H1 (cell line): ENCODE measurements at regions not wholly inside any gene's neighbourhood (a gene's known extent, or its start where the extent isn't known, plus 50 kb on each side); places are given as distances from the start of the nearest gene placed in this dataset.

Experiments used
- CTCF ChIA-PET: fragments of 300-600 bp; sonication (Branson Sonifier 250); formaldehyde crosslinking; loops from one replicate; lab custom pipeline; 2021; ENCODE audit not compliant: partially characterized antibody; lab: Charles Lee
- POLR2A ChIA-PET: fragments of 300-600 bp; sonication (Branson Sonifier 250); formaldehyde crosslinking; loops from one replicate; lab custom pipeline; 2021; ENCODE audit warnings: inconsistent platforms; ENCODE audit not compliant: partially characterized antibody; lab: Charles Lee
- DNase-seq, 2 experiments: peaks; one replicate each; pipeline versions ENCODE4 v3.0.0 to v3.0.0-alpha.2; 2010 to 2022; ENCODE audit warnings: low spot score in 2 of 2, low read depth in 1 of 2, mixed read lengths in 1 of 2
- FAIRE-seq: peaks from 2 replicates; lab custom pipeline; 2011; peaks lifted over from hg19 to GRCh38; lab: Jason Lieb, UNC
- H2AFZ ChIP-seq: 2 replicates; pipeline ENCODE4 v1.8.1; 2012; ENCODE audit warnings: low read length, inconsistent platforms
- H2AK5ac ChIP-seq: 2 replicates; pipeline ENCODE4 v1.6.1; 2013; ENCODE audit warnings: low read depth, low read length
- H2BK120ac ChIP-seq: replicated peaks from 2 replicates; pipeline ENCODE3; 2013; ENCODE audit warnings: low read depth, low read length, inconsistent platforms
- H2BK12ac ChIP-seq: 2 replicates; pipeline ENCODE4 v1.6.1; 2013; ENCODE audit warnings: low read depth, low read length
- H2BK15ac ChIP-seq: 2 replicates; pipeline ENCODE4 v1.6.1; 2013; ENCODE audit warnings: low read length
- H2BK20ac ChIP-seq: 2 replicates; pipeline ENCODE4 v1.6.1; 2013; ENCODE audit warnings: low read length
- H2BK5ac ChIP-seq: 2 replicates; pipeline ENCODE4 v1.6.1; 2013; ENCODE audit warnings: low read depth, low read length
- H3K14ac ChIP-seq: 2 replicates; pipeline ENCODE4 v1.6.1; 2013; ENCODE audit warnings: inconsistent platforms; ENCODE audit not compliant: insufficient read length
- H3K18ac ChIP-seq: 2 replicates; pipeline ENCODE4 v1.6.1; 2013; ENCODE audit warnings: low read length; ENCODE audit errors: extremely low read depth
- H3K23ac ChIP-seq: 2 replicates; pipeline ENCODE4 v1.6.1; 2013; ENCODE audit warnings: inconsistent platforms; ENCODE audit not compliant: insufficient read length
- H3K23me2 ChIP-seq: 2 replicates; pipeline ENCODE4 v1.6.1; 2013; ENCODE audit warnings: low read depth, low read length
- H3K27ac ChIP-seq: 2 replicates; pipeline ENCODE4 v1.6.1; 2011; ENCODE audit warnings: low read depth, low read length, inconsistent platforms
- H3K27me3 ChIP-seq, 4 experiments: replicated peaks in 1 of 4; 1 replicate in 1 of 4; 2 replicates in 3 of 4; pipeline versions ENCODE4 v1.6.1 to v1.8.1; 2011 to 2013; ENCODE audit warnings: low read length in 3 of 4, mild to moderate bottlenecking in 3 of 4, inconsistent platforms in 2 of 4, mixed read lengths in 2 of 4, moderate library complexity in 1 of 4; ENCODE audit not compliant: control insufficient read depth in 3 of 4, insufficient read depth in 3 of 4; ENCODE audit errors: extremely low read depth in 1 of 4
- H3K36me3 ChIP-seq, 4 experiments: 2 replicates each; pipeline versions ENCODE4 v1.6.1 to v1.8.1; 2011 to 2013; ENCODE audit warnings: mild to moderate bottlenecking in 4 of 4, low read length in 3 of 4, moderate library complexity in 2 of 4, control low read depth in 1 of 4, inconsistent platforms in 1 of 4; ENCODE audit not compliant: insufficient read depth in 4 of 4, control insufficient read depth in 2 of 4
- H3K4ac ChIP-seq: replicated peaks from 2 replicates; pipeline ENCODE3; 2013; ENCODE audit warnings: low read length, low read depth, mixed read lengths, inconsistent platforms; ENCODE audit not compliant: insufficient read length
- H3K4me1 ChIP-seq, 4 experiments: replicated peaks in 1 of 4; 1 replicate in 1 of 4; 2 replicates in 3 of 4; pipeline versions ENCODE4 v1.6.1 to v1.8.1; 2011 to 2013; ENCODE audit warnings: low read length in 3 of 4, inconsistent platforms in 2 of 4, mixed read lengths in 1 of 4; ENCODE audit not compliant: insufficient read depth in 4 of 4, control insufficient read depth in 3 of 4
- H3K4me2 ChIP-seq, 2 experiments: 2 replicates each; pipeline versions ENCODE4 v1.6.1 to v1.8.1; 2011 to 2013; ENCODE audit warnings: low read depth in 2 of 2, low read length in 2 of 2, control low read depth in 1 of 2, inconsistent platforms in 1 of 2, mild to moderate bottlenecking in 1 of 2; ENCODE audit not compliant: insufficient read depth in 1 of 2
- H3K4me3 ChIP-seq, 4 experiments: fragments of 200-600, 300-600 bp in 1 of 4; sonication (generic), shearing (Covaris generic), sonication (Bioruptor Twin) in 1 of 4; 2 replicates each; pipeline versions ENCODE4 v1.5.1 to v1.8.1; 2011 to 2016; ENCODE audit warnings: low read length in 4 of 4, low read depth in 3 of 4, control low read depth in 2 of 4, inconsistent platforms in 2 of 4, mild to moderate bottlenecking in 2 of 4, mixed read lengths in 1 of 4, moderate library complexity in 1 of 4; ENCODE audit not compliant: insufficient read depth in 2 of 4; ENCODE audit errors: extremely low read depth in 1 of 4
- H3K56ac ChIP-seq: replicated peaks from 2 replicates; pipeline ENCODE3; 2013; ENCODE audit warnings: low read depth, mild to moderate bottlenecking, mixed read lengths, low read length, inconsistent platforms; ENCODE audit not compliant: insufficient read length
- H3K79me1 ChIP-seq: 2 replicates; pipeline ENCODE4 v1.6.1; 2013; ENCODE audit warnings: low read depth, low read length, control low read depth
- H3K79me2 ChIP-seq, 2 experiments: 2 replicates each; pipeline versions ENCODE4 v1.6.1 to v1.8.1; 2012 to 2013; ENCODE audit warnings: low read length in 2 of 2, mild to moderate bottlenecking in 2 of 2, inconsistent platforms in 1 of 2; ENCODE audit not compliant: insufficient read depth in 2 of 2, control insufficient read depth in 1 of 2
- H3K9ac ChIP-seq, 4 experiments: replicated peaks in 1 of 4; 1 replicate in 1 of 4; 2 replicates in 3 of 4; pipeline versions ENCODE4 v1.6.1 to v1.8.1; 2011 to 2013; ENCODE audit warnings: low read depth in 3 of 4, low read length in 3 of 4, control low read depth in 2 of 4, mild to moderate bottlenecking in 2 of 4, moderate library complexity in 2 of 4, inconsistent platforms in 1 of 4; ENCODE audit errors: extremely low read depth in 1 of 4
- H3K9me3 ChIP-seq, 2 experiments: 2 replicates each; pipeline versions ENCODE4 v1.6.1 to v1.8.1; 2012 to 2013; ENCODE audit warnings: mild to moderate bottlenecking in 2 of 2, moderate library complexity in 2 of 2, control low read depth in 1 of 2, inconsistent platforms in 1 of 2, low read depth in 1 of 2, low read length in 1 of 2, mixed read lengths in 1 of 2; ENCODE audit not compliant: insufficient read depth in 2 of 2
- H4K20me1 ChIP-seq, 2 experiments: replicated peaks in 1 of 2; 2 replicates each; pipeline versions ENCODE3 to v1.8.1; 2011 to 2013; ENCODE audit warnings: inconsistent platforms in 2 of 2, low read length in 2 of 2, mild to moderate bottlenecking in 1 of 2; ENCODE audit not compliant: insufficient read depth in 2 of 2, control insufficient read depth in 1 of 2
- H4K5ac ChIP-seq: 2 replicates; pipeline ENCODE4 v1.6.1; 2013; ENCODE audit warnings: low read length, low read depth, mixed read lengths, inconsistent platforms; ENCODE audit not compliant: insufficient read length
- H4K8ac ChIP-seq: 2 replicates; pipeline ENCODE4 v1.8.0; 2013; ENCODE audit warnings: mild to moderate bottlenecking, moderate library complexity, low read length, inconsistent platforms; ENCODE audit not compliant: insufficient read depth; ENCODE audit errors: extremely low read depth
- H4K91ac ChIP-seq: replicated peaks from 2 replicates; pipeline ENCODE3; 2013; ENCODE audit warnings: low read length, mixed read lengths, inconsistent platforms; ENCODE audit not compliant: insufficient read length
- ASH2L ChIP-seq: fragments of 200-600, 300-600 bp; sonication (generic); IDR thresholded peaks from one replicate; pipeline ENCODE4 v1.7.1; 2017; ENCODE audit warnings: low read length
- BCL11A ChIP-seq, 2 experiments: IDR thresholded peaks; one replicate each; pipeline ENCODE4 v1.6.1; 2011; ENCODE audit warnings: low read depth in 2 of 2, low read length in 2 of 2, mild to moderate bottlenecking in 2 of 2
- CEBPB ChIP-seq: IDR thresholded peaks from 2 replicates; pipeline ENCODE4 v1.6.1; 2012; ENCODE audit warnings: low read depth, low read length
- CREB1 ChIP-seq: IDR thresholded peaks from 2 replicates; pipeline ENCODE4 v1.6.1; 2012; ENCODE audit warnings: inconsistent platforms
- FOSL1 ChIP-seq: IDR thresholded peaks from 2 replicates; pipeline ENCODE4 v1.6.1; 2011; ENCODE audit warnings: mild to moderate bottlenecking, low read depth, low read length, moderate library complexity; ENCODE audit not compliant: insufficient read depth
- GTF2F1 ChIP-seq: IDR thresholded peaks from 2 replicates; pipeline ENCODE4 v1.6.1; 2012; ENCODE audit warnings: low read depth, low read length, improper control_type of control experiment, borderline replicate concordance
- HDAC6 ChIP-seq: IDR thresholded peaks from one replicate; pipeline ENCODE4 v1.7.1; 2012; ENCODE audit warnings: low read depth, mild to moderate bottlenecking, inconsistent platforms, low read length, moderate library complexity
- JUN ChIP-seq: IDR thresholded peaks from 2 replicates; pipeline ENCODE4 v1.6.1; 2011; ENCODE audit warnings: low read depth, mild to moderate bottlenecking, improper control_type of control experiment, low read length
- MAX ChIP-seq: IDR thresholded peaks from 2 replicates; pipeline ENCODE4 v1.6.1; 2012; ENCODE audit warnings: inconsistent platforms
- SUZ12 ChIP-seq: fragments of 200-600 bp; sonication (generic); IDR thresholded peaks from 2 replicates; pipeline ENCODE4 v1.6.1; 2012; ENCODE audit warnings: mild to moderate bottlenecking, inconsistent platforms, low read length, moderate library complexity, mixed read lengths
- WGBS, 2 experiments: shearing (Covaris generic) in 1 of 2; methylation state at CpG; one replicate each; pipeline versions ENCODE4 v1.1.6 to v1.1.7; 2013 to 2015; ENCODE audit warnings: low lambda C conversion rate in 2 of 2, mixed read lengths in 2 of 2, inconsistent platforms in 1 of 2, low coverage in 1 of 2, missing lambda C conversion rate in 1 of 2; ENCODE audit not compliant: insufficient replicate concordance in 2 of 2, insufficient coverage in 1 of 2, insufficient read length in 1 of 2; ENCODE audit errors: extremely low coverage in 1 of 2, missing lambda C conversion rate in 1 of 2; 5-methylcytosine and 5-hydroxymethylcytosine counted together
- TF ChIP-seq, protein P1 (sequence below): IDR thresholded peaks from 2 replicates; pipeline ENCODE4 v1.6.1; 2011; ENCODE audit warnings: low read length, improper control_type of control experiment
- TF ChIP-seq, protein P2 (sequence below): IDR thresholded peaks from 2 replicates; pipeline ENCODE4 v1.6.1; 2012; ENCODE audit warnings: low read length, inconsistent platforms

DNA sequence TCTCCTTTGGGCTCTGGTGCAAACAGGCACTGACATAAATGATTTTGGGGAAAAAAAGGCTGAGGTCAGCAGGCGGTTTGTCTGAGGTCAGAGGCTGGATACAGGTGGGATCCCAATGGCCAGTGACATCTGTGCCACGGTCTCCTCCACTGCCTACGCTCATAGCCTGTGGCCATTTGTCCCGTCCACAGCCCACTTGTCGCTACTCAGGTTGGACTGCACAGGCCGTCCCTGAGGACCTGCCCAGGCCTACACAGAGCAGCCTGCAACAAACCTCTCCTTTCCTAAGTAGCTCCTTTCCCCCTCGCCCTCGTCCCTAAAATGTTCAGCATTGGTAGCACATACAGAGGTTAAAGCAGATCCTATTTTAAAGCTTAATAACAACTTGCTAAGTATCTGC is 150.7 kb downstream of the ZBTB18 start:
- Histone ChIP-seq H4K8ac (no peak overlapping the region), H4K91ac (no peak overlapping the region), H3K9ac (no peak overlapping the region), H3K36me3 (no peaks in the 10 kb centered on the region), H4K5ac (no peak overlapping the region), H2AK5ac (no peak overlapping the region), H2BK5ac (no peak overlapping the region), H3K23ac (no peak overlapping the region), H3K4me3 (no peak overlapping the region), H2BK20ac (no peak overlapping the region), H3K79me2 (no peaks in the 10 kb centered on the region), H3K23me2 (no peaks in the 10 kb centered on the region; the same call in 1 of the 2 replicates), H3K56ac (no peak overlapping the region), H3K14ac (no peak overlapping the region), H3K79me1 (no peaks in the 10 kb centered on the region), H3K27ac (no peak overlapping the region), H2BK15ac (no peak overlapping the region), H2BK12ac (no peak overlapping the region), H3K27me3 (no peaks in the 10 kb centered on the region), H3K4me2 (no peak overlapping the region), H3K4ac (no peak overlapping the region), H2AFZ (no peak overlapping the region), H3K9me3 (no peaks in the 10 kb centered on the region), H2BK120ac (no peak overlapping the region), H3K4me1 (no peaks in the 10 kb centered on the region), H3K18ac (no peak overlapping the region), H4K20me1 (no peaks in the 10 kb centered on the region)
- no peak for DNase-seq
- 96% methylated on average over 8 of the region's 8 CpGs; no CpG with 5 or more reads in 1 of the 2 experiments for WGBS, 2 experiments
- ChIA-PET CTCF (interaction anchor here (1.2 to 1.9 kb wide), 3 partner anchors 9 to 65 kb away, joined by 3 to 9 read pairs (median 3); no protein-coding TSS in a partner anchor), POLR2A (interaction anchor here (0.8 to 1.2 kb wide), 2 partner anchors 9 to 12 kb away, joined by 3 to 6 read pairs; no protein-coding TSS in a partner anchor)
- no peak for FAIRE-seq
- TF ChIP-seq, protein P1, sequence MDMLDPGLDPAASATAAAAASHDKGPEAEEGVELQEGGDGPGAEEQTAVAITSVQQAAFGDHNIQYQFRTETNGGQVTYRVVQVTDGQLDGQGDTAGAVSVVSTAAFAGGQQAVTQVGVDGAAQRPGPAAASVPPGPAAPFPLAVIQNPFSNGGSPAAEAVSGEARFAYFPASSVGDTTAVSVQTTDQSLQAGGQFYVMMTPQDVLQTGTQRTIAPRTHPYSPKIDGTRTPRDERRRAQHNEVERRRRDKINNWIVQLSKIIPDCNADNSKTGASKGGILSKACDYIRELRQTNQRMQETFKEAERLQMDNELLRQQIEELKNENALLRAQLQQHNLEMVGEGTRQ = no peak
- TF ChIP-seq BCL11A (IDR thresholded peaks at IDR 0.05; ENCODE audit: low read depth in 2 of 2, low read length in 2 of 2) (no peak), SUZ12 (no peak), JUN (no peak), GTF2F1 (no peak), MAX (no peak), CREB1 (no peak), ASH2L (no peak), CEBPB (no peak), HDAC6 (no peak), FOSL1 (no peak)
- TF ChIP-seq, protein P2, sequence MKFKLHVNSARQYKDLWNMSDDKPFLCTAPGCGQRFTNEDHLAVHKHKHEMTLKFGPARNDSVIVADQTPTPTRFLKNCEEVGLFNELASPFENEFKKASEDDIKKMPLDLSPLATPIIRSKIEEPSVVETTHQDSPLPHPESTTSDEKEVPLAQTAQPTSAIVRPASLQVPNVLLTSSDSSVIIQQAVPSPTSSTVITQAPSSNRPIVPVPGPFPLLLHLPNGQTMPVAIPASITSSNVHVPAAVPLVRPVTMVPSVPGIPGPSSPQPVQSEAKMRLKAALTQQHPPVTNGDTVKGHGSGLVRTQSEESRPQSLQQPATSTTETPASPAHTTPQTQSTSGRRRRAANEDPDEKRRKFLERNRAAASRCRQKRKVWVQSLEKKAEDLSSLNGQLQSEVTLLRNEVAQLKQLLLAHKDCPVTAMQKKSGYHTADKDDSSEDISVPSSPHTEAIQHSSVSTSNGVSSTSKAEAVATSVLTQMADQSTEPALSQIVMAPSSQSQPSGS = no peak
